T-helper 2 cell (primary cell): ENCODE measurements at regions not wholly inside any gene's neighbourhood (a gene's known extent, or its start where the extent isn't known, plus 50 kb on each side); places are given as distances from the start of the nearest gene placed in this dataset.

Experiments
- DNase-seq, 5 experiments: peaks; one replicate each; pipeline versions ENCODE4 v3.0.0 to v3.0.0-alpha.2; 2012 to 2022

GRCh38 chr5:124416627-124417026 lies 329.8 kb downstream of the ZNF608 start:
- no peak for DNase-seq

- DNase-seq, result no peak
These were observed 331.5 kb downstream of the ZNF608 start for GRCh38 chr5:124414973-124415372.

- no peak for DNase-seq
These were observed 335.6 kb downstream of the ZNF608 start for GRCh38 chr5:124410539-124411488.

- DNase-seq, result no peak
These were observed 337.5 kb downstream of the ZNF608 start for GRCh38 chr5:124408738-124409453.

- DNase-seq, result no peak
These were observed 341.6 kb downstream of the ZNF608 start for GRCh38 chr5:124404796-124405195.

GRCh38 chr5:124403281-124403680 lies 343.2 kb downstream of the ZNF608 start:
- no peak for DNase-seq

- DNase-seq, result no peak
These were observed 344.3 kb downstream of the ZNF608 start for GRCh38 chr5:124402144-124402581.

GRCh38 chr5:124401476-124402143 lies 344.8 kb downstream of the ZNF608 start:
- DNase-seq, result no peak

GRCh38 chr5:124399426-124399961 lies 346.9 kb downstream of the ZNF608 start:
- DNase-seq, result no peak

- DNase-seq, result no peak
These were observed 348.0 kb downstream of the ZNF608 start for GRCh38 chr5:124398460-124398859.

GRCh38 chr5:124397317-124397716 lies 349.1 kb downstream of the ZNF608 start:
- DNase-seq, result no peak

GRCh38 chr5:124395926-124396325 lies 350.5 kb downstream of the ZNF608 start:
- DNase-seq, result no peak

GRCh38 chr5:124395287-124395686 lies 351.2 kb downstream of the ZNF608 start:
- no peak for DNase-seq

- DNase-seq, result no peak
These were observed 351.7 kb downstream of the ZNF608 start for GRCh38 chr5:124394700-124395245.

GRCh38 chr5:124393584-124394379 lies 352.7 kb downstream of the ZNF608 start:
- no peak for DNase-seq

- DNase-seq, result no peak
These were observed 362.7 kb downstream of the ZNF608 start for GRCh38 chr5:124383693-124384092.

- DNase-seq, result no peak
These were observed 369.1 kb downstream of the ZNF608 start for GRCh38 chr5:124377386-124377785.

- DNase-seq, result no peak
These were observed 372.6 kb downstream of the ZNF608 start for GRCh38 chr5:124373883-124374282.

- DNase-seq, result no peak
These were observed 374.0 kb downstream of the ZNF608 start for GRCh38 chr5:124372457-124372856.

- no peak for DNase-seq
These were observed 375.2 kb downstream of the ZNF608 start for GRCh38 chr5:124371111-124371706.

- no peak for DNase-seq
These were observed 375.8 kb downstream of the ZNF608 start for GRCh38 chr5:124370601-124371000.
